Endodermal cell (in vitro differentiated cells): ENCODE measurements at regions not wholly inside any gene's neighbourhood (a gene's known extent, or its start where the extent isn't known, plus 50 kb on each side); places are given as distances from the start of the nearest gene placed in this dataset.
A peak's percentile ranks its signal among the peaks of the same experiment; 100 is the strongest.

ENCODE experiments used
- DNase-seq: peaks from one replicate; pipeline ENCODE4 v3.0.0-alpha.2; 2017
- H3K27ac ChIP-seq: 2 replicates; pipeline ENCODE4 v1.5.1; 2013; ENCODE audit warnings: mild to moderate bottlenecking, low read depth, low read length, moderate library complexity
- H3K27me3 ChIP-seq: 2 replicates; pipeline ENCODE4 v1.6.1; 2013; ENCODE audit warnings: mild to moderate bottlenecking, low read length, moderate library complexity; ENCODE audit not compliant: insufficient read depth, control insufficient read depth, poor library complexity, severe bottlenecking
- H3K36me3 ChIP-seq: 2 replicates; pipeline ENCODE4 v1.7.0; 2013; ENCODE audit warnings: mild to moderate bottlenecking, low read length, moderate library complexity; ENCODE audit not compliant: control insufficient read depth, insufficient read depth
- H3K4me1 ChIP-seq: one replicate; pipeline ENCODE4 v1.7.0; 2013; ENCODE audit warnings: low read length; ENCODE audit not compliant: control insufficient read depth, insufficient read depth
- H3K4me3 ChIP-seq: 2 replicates; pipeline ENCODE4 v1.5.1; 2013; ENCODE audit warnings: mild to moderate bottlenecking, low read length, moderate library complexity
- H3K9ac ChIP-seq: 2 replicates; pipeline ENCODE4 v1.6.1; 2013; ENCODE audit warnings: mild to moderate bottlenecking, low read length, moderate library complexity; ENCODE audit not compliant: poor library complexity, severe bottlenecking; ENCODE audit errors: extremely low read depth
- H3K9me3 ChIP-seq: 2 replicates; pipeline ENCODE4 v1.6.1; 2013; ENCODE audit warnings: mild to moderate bottlenecking, low read length, moderate library complexity; ENCODE audit not compliant: control insufficient read depth
- H3K27ac Mint-ChIP-seq: 2 replicates; pipeline ENCODE4 v1.8.0; 2020; ENCODE audit warnings: mixed read lengths
- H3K27me3 Mint-ChIP-seq: 2 replicates; pipeline ENCODE4 v1.8.0; 2021; ENCODE audit warnings: mild to moderate bottlenecking, mixed read lengths; ENCODE audit not compliant: insufficient read depth
- H3K36me3 Mint-ChIP-seq: 2 replicates; pipeline ENCODE4 v1.8.0; 2020; ENCODE audit warnings: low read depth, mixed read lengths
- H3K4me1 Mint-ChIP-seq: 2 replicates; pipeline ENCODE4 v1.8.0; 2020; ENCODE audit warnings: mixed read lengths
- H3K4me3 Mint-ChIP-seq: 2 replicates; pipeline ENCODE4 v1.8.0; 2020; ENCODE audit warnings: mild to moderate bottlenecking, moderate library complexity, mixed read lengths
- H3K9me3 Mint-ChIP-seq: 2 replicates; pipeline ENCODE4 v1.8.0; 2020; ENCODE audit warnings: mild to moderate bottlenecking, mixed read lengths
- CTCF ChIP-seq: fragments of 200-600 bp; sonication (generic); conservative IDR thresholded peaks from 2 replicates; pipeline ENCODE4 v1.5.0; 2021; ENCODE audit warnings: antibody characterized with exemption, mild to moderate bottlenecking
- WGBS, 2 experiments: methylation state at CpG; one replicate each; pipeline versions ENCODE4 v1.1.5 to v1.1.7; 2013; ENCODE audit warnings: missing lambda C conversion rate in 2 of 2, mixed read lengths in 1 of 2; ENCODE audit not compliant: insufficient coverage in 1 of 2, insufficient read length in 1 of 2; 5-methylcytosine and 5-hydroxymethylcytosine counted together

- H3K27ac ChIP-seq = no peak overlapping the region
- no peaks in the 10 kb centered on the region for H3K36me3 ChIP-seq
- DNase-seq = no peak
- H3K4me3 ChIP-seq = no peak overlapping the region
- H3K27me3 ChIP-seq = no peaks in the 10 kb centered on the region
- no peak for TF ChIP-seq CTCF
- peaks cover 12% of the 10 kb centered on the region for H3K9me3 ChIP-seq
- H3K27me3 Mint-ChIP-seq = no peaks in the 10 kb centered on the region
- H3K4me3 Mint-ChIP-seq = no peak overlapping the region
- WGBS, 2 experiments = 98% methylated on average over 2 of the region's 2 CpGs; no CpG with 5 or more reads in 1 of the 2 experiments
- no peaks in the 10 kb centered on the region for H3K36me3 Mint-ChIP-seq
- H3K4me1 ChIP-seq = no peaks in the 10 kb centered on the region
- no peaks in the 10 kb centered on the region for H3K4me1 Mint-ChIP-seq
- peaks cover 7% of the 10 kb centered on the region for H3K9me3 Mint-ChIP-seq
- no peak overlapping the region for H3K27ac Mint-ChIP-seq
- H3K9ac ChIP-seq = no peak overlapping the region
Observed at GRCh38 chr10:56943221-56943755, 582.2 kb upstream of the ZWINT start.

DNA sequence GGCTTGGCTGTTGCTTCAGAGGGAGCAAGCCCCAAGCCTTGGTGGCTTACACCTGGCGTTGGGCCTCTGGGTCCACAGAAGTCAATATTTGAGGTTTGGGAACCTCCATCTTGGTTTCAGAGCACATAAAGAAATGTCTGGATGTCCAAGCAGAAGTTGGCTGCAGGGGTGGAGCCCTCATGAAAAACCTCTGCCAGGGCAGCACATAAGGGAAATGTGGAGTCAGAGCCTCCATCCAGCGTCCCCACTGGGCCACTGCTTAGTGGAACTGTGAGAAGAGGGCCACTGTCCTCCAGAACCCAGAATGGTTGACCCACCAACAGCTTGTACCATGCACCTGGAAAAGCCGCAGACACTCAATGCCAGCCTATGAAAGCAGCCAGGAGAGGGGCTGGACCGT is 573.5 kb upstream of the ZWINT start:
- no peaks in the 10 kb centered on the region for H3K27me3 Mint-ChIP-seq
- H3K36me3 Mint-ChIP-seq = peaks cover 3% of the 10 kb centered on the region
- H3K9ac ChIP-seq = no peak overlapping the region

DNA sequence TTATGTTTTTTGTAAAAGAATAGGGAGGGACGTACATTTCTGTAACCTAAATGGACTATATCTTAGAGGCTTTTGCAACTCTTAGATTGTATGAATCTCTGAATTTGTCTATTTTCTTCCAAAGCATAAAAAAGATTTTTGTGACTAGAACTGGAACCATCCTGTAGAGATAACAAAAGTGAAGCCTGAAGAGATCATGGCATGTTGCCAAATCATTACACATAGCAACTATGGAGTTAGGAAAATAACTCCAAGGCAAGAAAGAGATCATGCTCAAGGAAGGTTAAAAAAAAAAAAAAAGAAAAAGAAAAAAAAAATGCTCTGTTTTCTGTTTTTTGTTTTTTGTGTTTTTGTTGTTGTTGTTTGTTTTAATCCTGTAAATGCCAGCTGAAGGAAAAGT is 567.7 kb upstream of the ZWINT start:
- H3K9ac ChIP-seq = no peak overlapping the region
- H3K9me3 Mint-ChIP-seq = peaks cover 9% of the 10 kb centered on the region

More for the DNA sequence above, 573.5 kb upstream of the ZWINT start:
- H3K4me3 Mint-ChIP-seq = no peak overlapping the region
- H3K27ac Mint-ChIP-seq = no peak overlapping the region
- Histone ChIP-seq H3K9me3 (peaks cover 42% of the 10 kb centered on the region), H3K27me3 (no peaks in the 10 kb centered on the region), H3K27ac (no peak overlapping the region), H3K4me3 (peak overlapping the region; percentile 11), H3K36me3 (no peaks in the 10 kb centered on the region), H3K4me1 (no peaks in the 10 kb centered on the region)
- H3K4me1 Mint-ChIP-seq = peaks cover 9% of the 10 kb centered on the region
- 88 to 95% methylated on average over 2 to 4 of the region's 4 CpGs for WGBS, 2 experiments
- DNase-seq = no peak
- TF ChIP-seq CTCF = no peak
- peaks cover 33% of the 10 kb centered on the region for H3K9me3 Mint-ChIP-seq

More for the DNA sequence above, 567.7 kb upstream of the ZWINT start:
- Histone ChIP-seq H3K4me1 (no peaks in the 10 kb centered on the region), H3K27ac (no peak overlapping the region), H3K4me3 (no peak overlapping the region), H3K36me3 (no peaks in the 10 kb centered on the region), H3K27me3 (no peaks in the 10 kb centered on the region), H3K9me3 (peaks cover 18% of the 10 kb centered on the region)
- Mint-ChIP-seq H3K4me1 (no peaks in the 10 kb centered on the region), H3K27me3 (no peaks in the 10 kb centered on the region), H3K4me3 (no peak overlapping the region), H3K36me3 (no peaks in the 10 kb centered on the region), H3K27ac (no peak overlapping the region)
- 86% methylated on average over 1 of the region's 1 CpG; no CpG with 5 or more reads in 1 of the 2 experiments for WGBS, 2 experiments
- no peak for DNase-seq
- no peak for TF ChIP-seq CTCF
